Panc1 (cell line): ENCODE measurements at regions not wholly inside any gene's neighbourhood (a gene's known extent, or its start where the extent isn't known, plus 50 kb on each side); places are given as distances from the start of the nearest gene placed in this dataset.
A peak's percentile ranks its signal among the peaks of the same experiment; 100 is the strongest.

Source experiments
- ATAC-seq: fragments of 200-7000 bp; cut with Tn5 transposase; 2 replicates; pipeline ENCODE4 v1.9.1; 2020; ENCODE audit warnings: mild to moderate bottlenecking, moderate library complexity
- BruUV-seq: library from RNA; stranded (reverse); fragments of 400-500 nt; replicated peaks from 2 replicates; lab custom pipeline; 2021; lab: Mats Ljungman, UMichigan
- CTCF ChIA-PET: fragments of 300-600 bp; sonication (Branson Sonifier 250); formaldehyde crosslinking; loops from one replicate; lab custom pipeline; 2022; ENCODE audit warnings: antibody characterized with exemption; lab: Charles Lee
- POLR2A ChIA-PET: fragments of 300-600 bp; sonication (Branson Sonifier 250); formaldehyde crosslinking; loops from one replicate; lab custom pipeline; 2022; ENCODE audit warnings: antibody characterized with exemption; lab: Charles Lee
- DNase-seq: peaks from one replicate; pipeline ENCODE4 v3.0.0-alpha.2; 2010; ENCODE audit warnings: low read depth, low spot score
- H3K27ac ChIP-seq: 2 replicates; pipeline ENCODE4 v1.5.1; 2011; ENCODE audit warnings: mild to moderate bottlenecking, low read length, inconsistent platforms
- H3K27me3 ChIP-seq: fragments of 200-500 bp; sonication (Bioruptor generic); 2 replicates; pipeline ENCODE4 v1.6.0; 2014; ENCODE audit warnings: low read length, inconsistent platforms; ENCODE audit not compliant: control insufficient read depth, insufficient read depth
- H3K36me3 ChIP-seq: fragments of 200-500 bp; sonication (Bioruptor generic); 2 replicates; pipeline ENCODE4 v1.5.1; 2014; ENCODE audit warnings: inconsistent platforms, mild to moderate bottlenecking, low read length, moderate library complexity; ENCODE audit not compliant: control insufficient read depth, insufficient read depth
- H3K4me1 ChIP-seq: 2 replicates; pipeline ENCODE4 v1.5.1; 2011; ENCODE audit warnings: inconsistent platforms, mild to moderate bottlenecking, low read length, moderate library complexity; ENCODE audit not compliant: control insufficient read depth, insufficient read depth
- H3K4me3 ChIP-seq, 2 experiments: 2 replicates each; pipeline ENCODE4 v1.5.1; 2011 to 2012; ENCODE audit warnings: low read depth in 2 of 2, low read length in 2 of 2, mild to moderate bottlenecking in 2 of 2, inconsistent platforms in 1 of 2, moderate library complexity in 1 of 2
- H3K9me3 ChIP-seq: fragments of 200-500 bp; sonication (Bioruptor generic); 2 replicates; pipeline ENCODE4 v1.5.1; 2014; ENCODE audit warnings: low read depth, mild to moderate bottlenecking, inconsistent platforms, low read length, moderate library complexity; ENCODE audit not compliant: control insufficient read depth, insufficient read depth
- POLR2AphosphoS5 ChIP-seq: IDR thresholded peaks from 2 replicates; pipeline ENCODE4 v1.6.1; 2012; ENCODE audit warnings: mild to moderate bottlenecking, low read depth, low read length, moderate library complexity
- SIN3A ChIP-seq: IDR thresholded peaks from 2 replicates; pipeline ENCODE4 v1.6.1; 2012; ENCODE audit warnings: low read depth, mild to moderate bottlenecking, low read length, moderate library complexity, borderline replicate concordance; ENCODE audit not compliant: insufficient read depth
- TCF7L2 ChIP-seq: IDR thresholded peaks from 2 replicates; pipeline ENCODE4 v1.6.1; 2011; ENCODE audit warnings: mild to moderate bottlenecking, low read depth, low read length, inconsistent platforms
- in situ Hi-C: cut with HindIII; loops from 2 replicates; pipeline ENCODE4 v1.10.0; 2016; ENCODE audit warnings: low sequenced_read_pairs, low pct_unique_long_range_greater_than_20kb
- intact Hi-C: fragments of 100-400 bp; cut with micrococcal nuclease; formaldehyde crosslinking; loops from one replicate; pipeline ENCODE4 v1.10.0; 2022; ENCODE audit not compliant: unreplicated experiment
- TF ChIP-seq, protein P1 (sequence below), 2 experiments: IDR thresholded peaks; 2 replicates each; pipeline ENCODE4 v1.6.1; 2011 to 2012; ENCODE audit warnings: low read depth in 2 of 2, control low read depth in 1 of 2, low read length in 1 of 2, mild to moderate bottlenecking in 1 of 2, moderate library complexity in 1 of 2; ENCODE audit not compliant: insufficient read depth in 1 of 2
- TF ChIP-seq, protein P2 (sequence below): fragments of 450-650 bp; IDR thresholded peaks from 2 replicates; pipeline ENCODE4 v1.5.1; 2017; ENCODE audit warnings: mild to moderate bottlenecking

DNA sequence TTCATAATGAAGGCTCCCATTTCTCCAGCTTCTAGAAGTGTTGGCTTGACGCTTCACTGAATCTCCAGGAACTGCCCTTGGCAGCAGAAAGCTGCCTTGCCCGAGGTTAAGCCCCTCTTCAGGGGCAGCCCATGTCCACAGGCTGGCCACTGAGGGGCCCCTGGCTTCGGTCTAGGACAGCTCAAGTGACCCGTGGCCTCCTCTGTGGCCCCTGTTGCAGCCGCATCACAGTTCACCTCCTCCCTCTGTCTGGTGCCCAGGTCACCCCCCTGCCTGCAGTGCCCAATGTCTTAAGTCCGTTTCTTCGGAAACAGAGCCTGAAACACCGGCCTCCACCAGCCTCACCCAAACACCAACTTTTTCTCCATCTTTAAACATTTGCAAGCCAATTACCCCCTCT lies 279.2 kb upstream of the MKI67 start:
- H3K4me1 ChIP-seq, result no peaks in the 10 kb centered on the region
- H3K4me3 ChIP-seq, result no peak overlapping the region
- TF ChIP-seq SIN3A (no peak), TCF7L2 (no peak)
- TF ChIP-seq, protein P1, sequence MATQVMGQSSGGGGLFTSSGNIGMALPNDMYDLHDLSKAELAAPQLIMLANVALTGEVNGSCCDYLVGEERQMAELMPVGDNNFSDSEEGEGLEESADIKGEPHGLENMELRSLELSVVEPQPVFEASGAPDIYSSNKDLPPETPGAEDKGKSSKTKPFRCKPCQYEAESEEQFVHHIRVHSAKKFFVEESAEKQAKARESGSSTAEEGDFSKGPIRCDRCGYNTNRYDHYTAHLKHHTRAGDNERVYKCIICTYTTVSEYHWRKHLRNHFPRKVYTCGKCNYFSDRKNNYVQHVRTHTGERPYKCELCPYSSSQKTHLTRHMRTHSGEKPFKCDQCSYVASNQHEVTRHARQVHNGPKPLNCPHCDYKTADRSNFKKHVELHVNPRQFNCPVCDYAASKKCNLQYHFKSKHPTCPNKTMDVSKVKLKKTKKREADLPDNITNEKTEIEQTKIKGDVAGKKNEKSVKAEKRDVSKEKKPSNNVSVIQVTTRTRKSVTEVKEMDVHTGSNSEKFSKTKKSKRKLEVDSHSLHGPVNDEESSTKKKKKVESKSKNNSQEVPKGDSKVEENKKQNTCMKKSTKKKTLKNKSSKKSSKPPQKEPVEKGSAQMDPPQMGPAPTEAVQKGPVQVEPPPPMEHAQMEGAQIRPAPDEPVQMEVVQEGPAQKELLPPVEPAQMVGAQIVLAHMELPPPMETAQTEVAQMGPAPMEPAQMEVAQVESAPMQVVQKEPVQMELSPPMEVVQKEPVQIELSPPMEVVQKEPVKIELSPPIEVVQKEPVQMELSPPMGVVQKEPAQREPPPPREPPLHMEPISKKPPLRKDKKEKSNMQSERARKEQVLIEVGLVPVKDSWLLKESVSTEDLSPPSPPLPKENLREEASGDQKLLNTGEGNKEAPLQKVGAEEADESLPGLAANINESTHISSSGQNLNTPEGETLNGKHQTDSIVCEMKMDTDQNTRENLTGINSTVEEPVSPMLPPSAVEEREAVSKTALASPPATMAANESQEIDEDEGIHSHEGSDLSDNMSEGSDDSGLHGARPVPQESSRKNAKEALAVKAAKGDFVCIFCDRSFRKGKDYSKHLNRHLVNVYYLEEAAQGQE (IDR thresholded peaks at IDR 0.05; ENCODE audit: insufficient read depth in 1 of 2, low read depth in 2 of 2, low read length in 1 of 2), result no peak
- TF ChIP-seq, protein P2, sequence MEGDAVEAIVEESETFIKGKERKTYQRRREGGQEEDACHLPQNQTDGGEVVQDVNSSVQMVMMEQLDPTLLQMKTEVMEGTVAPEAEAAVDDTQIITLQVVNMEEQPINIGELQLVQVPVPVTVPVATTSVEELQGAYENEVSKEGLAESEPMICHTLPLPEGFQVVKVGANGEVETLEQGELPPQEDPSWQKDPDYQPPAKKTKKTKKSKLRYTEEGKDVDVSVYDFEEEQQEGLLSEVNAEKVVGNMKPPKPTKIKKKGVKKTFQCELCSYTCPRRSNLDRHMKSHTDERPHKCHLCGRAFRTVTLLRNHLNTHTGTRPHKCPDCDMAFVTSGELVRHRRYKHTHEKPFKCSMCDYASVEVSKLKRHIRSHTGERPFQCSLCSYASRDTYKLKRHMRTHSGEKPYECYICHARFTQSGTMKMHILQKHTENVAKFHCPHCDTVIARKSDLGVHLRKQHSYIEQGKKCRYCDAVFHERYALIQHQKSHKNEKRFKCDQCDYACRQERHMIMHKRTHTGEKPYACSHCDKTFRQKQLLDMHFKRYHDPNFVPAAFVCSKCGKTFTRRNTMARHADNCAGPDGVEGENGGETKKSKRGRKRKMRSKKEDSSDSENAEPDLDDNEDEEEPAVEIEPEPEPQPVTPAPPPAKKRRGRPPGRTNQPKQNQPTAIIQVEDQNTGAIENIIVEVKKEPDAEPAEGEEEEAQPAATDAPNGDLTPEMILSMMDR, result no peak
- intact Hi-C loops (no loop called here), in situ Hi-C loops (no loop called here)
- ATAC-seq (peak; percentile 48), DNase-seq (no peak)
- no peaks in the 10 kb centered on the region for H3K36me3 ChIP-seq
- CTCF ChIA-PET, result no interaction called here
- no peak overlapping the region for H3K27ac ChIP-seq
- no peaks in the 10 kb centered on the region for H3K9me3 ChIP-seq
- no peaks in the 10 kb centered on the region; the same call in 1 of the 2 replicates for H3K27me3 ChIP-seq
- POLR2A ChIA-PET, result no interaction called here
- no TSS peak for BruUV-seq

DNA sequence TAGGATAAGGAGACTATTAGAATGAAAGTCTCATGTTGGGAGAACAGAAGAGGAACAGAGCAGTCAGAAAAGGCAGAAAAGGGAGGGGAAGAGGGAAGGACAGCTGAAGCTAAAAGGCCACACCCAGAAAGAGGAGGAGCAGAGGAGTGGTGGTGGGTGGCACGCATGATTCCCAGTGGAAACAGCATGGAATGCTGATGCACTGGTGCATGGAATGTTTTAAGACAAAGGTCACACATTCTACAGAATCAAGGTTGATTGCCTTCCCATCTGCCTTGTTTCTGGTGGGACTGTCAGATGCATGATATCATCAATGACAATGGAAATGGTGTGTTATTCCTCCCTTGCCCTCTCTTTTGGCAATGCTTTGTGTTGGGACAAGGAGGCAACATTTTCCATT lies 285.4 kb upstream of the MKI67 start:
- ChIA-PET POLR2A (no interaction called here), CTCF (no interaction called here)
- ATAC-seq (no peak), DNase-seq (no peak)
- H3K27me3 ChIP-seq, result no peaks in the 10 kb centered on the region
- no peaks in the 10 kb centered on the region for H3K9me3 ChIP-seq
- no peaks in the 10 kb centered on the region for H3K4me1 ChIP-seq
- BruUV-seq, result no TSS peak
- in situ Hi-C loops, result no loop called here
- intact Hi-C loops, result no loop called here
- no peaks in the 10 kb centered on the region for H3K36me3 ChIP-seq
- TF ChIP-seq TCF7L2 (no peak), SIN3A (no peak), POLR2AphosphoS5 (no peak)
- TF ChIP-seq, protein P1 (IDR thresholded peaks at IDR 0.05; ENCODE audit: insufficient read depth in 1 of 2, low read depth in 2 of 2, low read length in 1 of 2), result no peak
- TF ChIP-seq, protein P2, result no peak
- H3K27ac ChIP-seq, result no peak overlapping the region
- H3K4me3 ChIP-seq, result no peak overlapping the region
